ENCODE measurements at regions not wholly inside any gene's neighbourhood (a gene's known extent, or its start where the extent isn't known, plus 50 kb on each side); places are given as distances from the start of the nearest gene placed in this dataset.

DNA sequence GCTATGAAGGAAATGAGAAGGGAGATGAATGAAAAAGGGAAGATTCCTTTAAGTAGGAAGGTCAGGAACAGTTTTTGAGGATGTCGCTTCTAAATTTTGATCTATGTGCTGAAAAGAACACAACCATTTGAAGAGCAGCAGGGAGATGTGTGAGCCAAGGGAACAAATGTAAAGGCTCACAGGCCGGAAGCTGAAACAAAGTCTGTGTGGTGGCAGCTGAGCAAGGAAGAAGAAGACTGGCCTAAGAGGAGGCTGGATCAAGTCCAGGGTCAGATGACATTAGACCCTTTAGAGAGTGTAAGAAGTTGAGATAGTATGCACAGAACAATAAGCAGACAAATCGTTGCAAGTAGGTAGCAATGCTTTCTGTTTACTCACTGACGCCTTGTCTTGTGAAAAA lies 1631.4 kb upstream of the TENM4 start:
- Mint-ChIP-seq H3K4me1 (ENCODE audit: low read depth) (no peaks in the 10 kb centered on the region), H3K9me3 (ENCODE audit: low read depth) (no peaks in the 10 kb centered on the region), H3K27ac (no peak overlapping the region), H3K4me3 (no peak overlapping the region), H3K36me3 (no peaks in the 10 kb centered on the region), H3K27me3 (no peaks in the 10 kb centered on the region)

DNA sequence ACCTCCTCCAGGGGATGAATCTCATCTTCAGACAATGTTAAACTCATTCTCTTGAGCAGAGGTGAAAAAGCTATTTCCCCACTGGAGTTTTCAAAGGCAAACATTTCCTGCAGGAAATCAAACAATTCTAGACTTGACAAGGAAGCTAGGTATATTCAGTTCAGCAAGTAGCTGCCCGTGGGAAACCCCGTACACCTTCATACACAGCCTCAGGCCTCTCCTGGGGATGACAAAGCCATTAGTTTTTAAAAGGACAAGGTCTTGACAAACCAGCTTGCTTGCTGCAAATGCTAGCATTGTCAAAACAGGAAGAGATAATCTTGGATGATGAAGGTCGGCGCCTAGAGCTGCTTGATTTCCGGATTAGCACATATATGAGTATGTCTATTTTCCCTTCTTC lies 1630.8 kb upstream of the TENM4 start:
- H3K4me3 Mint-ChIP-seq = no peak overlapping the region
- no peaks in the 10 kb centered on the region for H3K36me3 Mint-ChIP-seq
- H3K27ac Mint-ChIP-seq = no peak overlapping the region
- H3K27me3 Mint-ChIP-seq = no peaks in the 10 kb centered on the region
- no peaks in the 10 kb centered on the region for H3K9me3 Mint-ChIP-seq (ENCODE audit: low read depth)
- H3K4me1 Mint-ChIP-seq (ENCODE audit: low read depth) = no peaks in the 10 kb centered on the region

DNA sequence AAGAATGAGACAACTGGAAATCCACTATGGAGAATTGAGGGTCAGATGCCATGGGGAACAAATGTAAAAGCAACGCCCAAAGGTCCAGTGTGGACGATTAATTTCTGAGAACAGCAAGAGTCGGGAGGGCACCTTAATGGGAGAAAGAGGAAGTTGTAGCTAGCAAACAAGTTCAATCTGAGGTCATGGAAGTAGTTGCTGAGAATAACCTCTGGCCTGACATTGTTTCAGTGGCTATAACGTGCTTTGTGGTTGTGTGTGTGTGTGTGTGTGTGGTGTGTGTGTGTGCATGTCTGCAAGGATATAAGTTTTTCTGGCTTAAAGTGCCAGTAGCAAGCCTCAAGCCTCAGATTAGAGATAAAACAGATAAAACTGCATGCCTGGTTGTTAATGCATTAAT lies 1630.1 kb upstream of the TENM4 start:
- no peaks in the 10 kb centered on the region for H3K9me3 Mint-ChIP-seq (ENCODE audit: low read depth)
- no peaks in the 10 kb centered on the region for H3K36me3 Mint-ChIP-seq
- no peak overlapping the region for H3K27ac Mint-ChIP-seq
- no peak overlapping the region for H3K4me3 Mint-ChIP-seq
- H3K27me3 Mint-ChIP-seq = no peaks in the 10 kb centered on the region
- H3K4me1 Mint-ChIP-seq (ENCODE audit: low read depth) = no peaks in the 10 kb centered on the region

DNA sequence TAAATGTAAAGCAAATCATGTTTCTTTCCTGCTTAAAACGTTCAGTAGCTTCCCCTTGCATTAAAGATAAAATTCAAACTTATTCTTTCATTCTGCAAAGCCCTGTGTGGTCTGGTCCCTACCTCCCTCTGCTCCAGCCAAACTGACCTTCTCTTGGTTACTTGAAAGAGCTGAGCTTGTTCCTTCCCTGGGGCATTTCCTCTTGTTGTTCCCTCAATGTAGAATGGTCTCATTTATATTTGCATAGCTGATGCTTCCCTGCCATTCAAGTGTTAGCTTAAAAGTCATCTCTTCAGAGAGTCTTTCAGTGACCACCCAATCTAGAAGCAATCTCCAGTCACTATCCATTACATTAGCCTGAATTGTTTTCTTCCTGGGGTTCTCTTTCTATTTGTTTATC lies 1618.5 kb upstream of the TENM4 start:
- no peaks in the 10 kb centered on the region for H3K36me3 Mint-ChIP-seq
- no peak overlapping the region for H3K4me3 Mint-ChIP-seq
- H3K9me3 Mint-ChIP-seq (ENCODE audit: low read depth) = peaks cover 3% of the 10 kb centered on the region
- H3K27ac Mint-ChIP-seq = no peak overlapping the region
- H3K4me1 Mint-ChIP-seq (ENCODE audit: low read depth) = no peaks in the 10 kb centered on the region
- no peaks in the 10 kb centered on the region for H3K27me3 Mint-ChIP-seq

DNA sequence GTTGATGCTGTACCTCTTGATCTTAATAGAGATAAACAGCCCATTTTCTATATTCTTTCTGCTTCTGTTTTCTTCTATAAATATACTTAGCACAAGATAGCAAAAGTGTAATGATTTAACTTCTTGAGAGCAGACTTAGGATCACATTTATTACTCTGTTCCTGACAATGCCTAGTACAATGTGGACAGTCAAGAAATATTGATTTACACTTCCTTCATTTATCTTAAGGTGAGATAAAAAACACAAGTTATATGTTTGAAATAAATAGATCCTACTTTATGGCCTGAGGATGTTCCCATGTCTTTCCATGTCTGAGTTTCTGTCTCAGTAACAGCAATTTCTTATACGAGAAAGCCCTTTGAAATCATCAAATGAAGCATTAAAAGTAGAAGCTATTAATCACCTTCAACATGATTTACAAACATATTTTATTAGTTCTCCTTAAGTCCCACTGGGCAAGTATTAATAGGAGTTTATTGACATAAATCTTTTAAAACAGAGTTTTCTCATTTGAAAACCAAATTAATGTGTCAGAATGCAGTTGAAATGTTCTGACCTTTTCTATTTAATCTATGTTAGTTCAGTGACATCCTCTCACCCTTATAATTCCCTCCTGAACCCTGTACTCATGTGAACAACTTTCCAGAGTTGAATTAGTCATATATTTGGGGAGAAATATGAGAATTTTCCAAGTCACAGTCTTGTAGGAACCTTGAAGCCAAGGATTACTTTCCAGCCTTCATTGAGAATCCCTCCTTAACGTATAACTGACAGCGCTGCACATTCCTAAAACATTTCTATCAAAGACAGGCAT lies 1611.7 kb upstream of the TENM4 start:
- Mint-ChIP-seq H3K4me1 (ENCODE audit: low read depth) (no peaks in the 10 kb centered on the region), H3K9me3 (ENCODE audit: low read depth) (peaks cover 12% of the 10 kb centered on the region), H3K27ac (no peak overlapping the region), H3K36me3 (no peaks in the 10 kb centered on the region), H3K4me3 (no peak overlapping the region), H3K27me3 (no peaks in the 10 kb centered on the region)

DNA sequence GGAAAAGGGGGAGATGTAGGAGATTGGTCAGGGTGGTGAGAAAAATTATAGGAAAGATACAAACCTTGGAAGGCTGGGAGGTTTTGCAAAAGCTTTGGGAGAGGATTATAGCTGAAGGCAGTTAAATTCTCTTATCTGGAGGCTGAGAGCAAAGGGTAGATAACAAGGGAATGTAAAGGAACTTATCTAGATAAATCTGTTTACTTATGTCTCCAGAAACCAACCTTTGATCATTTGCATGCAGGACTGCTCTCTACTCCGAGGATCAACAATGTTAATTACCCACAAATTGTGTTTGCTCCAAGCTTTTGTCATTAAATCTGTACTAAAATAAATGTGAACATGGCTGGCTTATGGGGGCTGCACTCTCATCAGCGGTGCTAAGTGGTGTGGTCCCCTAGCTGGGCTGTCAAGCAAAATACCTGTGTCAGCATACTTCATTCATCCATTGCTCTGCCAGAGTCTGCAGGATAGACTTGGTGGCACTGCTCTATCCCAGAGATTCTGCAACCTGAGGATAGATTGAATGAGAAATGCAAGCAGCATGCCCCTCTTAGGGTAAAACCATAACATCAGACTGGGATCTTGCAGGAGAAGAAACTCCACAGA lies 1599.2 kb upstream of the TENM4 start:
- Mint-ChIP-seq H3K27ac (no peak overlapping the region), H3K9me3 (ENCODE audit: low read depth) (peaks cover 26% of the 10 kb centered on the region), H3K36me3 (no peaks in the 10 kb centered on the region), H3K27me3 (no peaks in the 10 kb centered on the region), H3K4me3 (no peak overlapping the region), H3K4me1 (ENCODE audit: low read depth) (no peaks in the 10 kb centered on the region)

DNA sequence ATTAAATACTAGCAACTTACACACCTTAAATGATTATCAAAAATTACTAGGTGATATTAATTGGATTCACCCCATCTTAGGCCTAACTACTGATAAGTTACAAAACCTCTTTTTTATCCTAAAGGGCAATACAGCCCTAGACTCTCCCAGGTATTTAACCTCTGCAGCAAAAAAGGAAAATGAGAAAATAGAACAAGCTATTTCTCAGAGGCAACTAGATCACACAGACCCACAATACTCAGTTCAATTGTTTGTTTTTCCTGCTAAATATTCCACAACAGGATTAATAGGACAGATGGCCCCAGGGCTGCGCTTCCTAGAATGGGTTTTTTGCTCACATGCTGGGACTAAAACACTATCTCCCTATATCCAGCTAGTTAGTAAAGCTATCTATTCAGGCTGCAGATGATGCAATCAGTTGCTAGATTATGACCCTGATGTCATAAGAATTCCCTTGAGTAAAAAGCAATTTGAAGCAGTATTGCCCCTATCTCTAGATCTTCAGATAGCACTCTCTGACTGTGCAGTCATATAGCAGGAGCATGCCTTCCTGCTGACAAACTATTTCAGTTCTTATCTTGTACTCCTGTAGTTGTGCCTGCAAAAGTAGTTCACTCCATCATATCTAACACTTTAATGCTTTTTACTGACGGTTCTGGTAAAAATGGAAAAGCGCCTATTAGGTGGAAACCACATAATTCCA lies 1595.5 kb upstream of the TENM4 start:
- no peaks in the 10 kb centered on the region for H3K4me1 Mint-ChIP-seq (ENCODE audit: low read depth)
- no peak overlapping the region for H3K4me3 Mint-ChIP-seq
- no peak overlapping the region for H3K27ac Mint-ChIP-seq
- peaks cover 25% of the 10 kb centered on the region for H3K9me3 Mint-ChIP-seq (ENCODE audit: low read depth)
- H3K27me3 Mint-ChIP-seq = no peaks in the 10 kb centered on the region
- no peaks in the 10 kb centered on the region for H3K36me3 Mint-ChIP-seq

DNA sequence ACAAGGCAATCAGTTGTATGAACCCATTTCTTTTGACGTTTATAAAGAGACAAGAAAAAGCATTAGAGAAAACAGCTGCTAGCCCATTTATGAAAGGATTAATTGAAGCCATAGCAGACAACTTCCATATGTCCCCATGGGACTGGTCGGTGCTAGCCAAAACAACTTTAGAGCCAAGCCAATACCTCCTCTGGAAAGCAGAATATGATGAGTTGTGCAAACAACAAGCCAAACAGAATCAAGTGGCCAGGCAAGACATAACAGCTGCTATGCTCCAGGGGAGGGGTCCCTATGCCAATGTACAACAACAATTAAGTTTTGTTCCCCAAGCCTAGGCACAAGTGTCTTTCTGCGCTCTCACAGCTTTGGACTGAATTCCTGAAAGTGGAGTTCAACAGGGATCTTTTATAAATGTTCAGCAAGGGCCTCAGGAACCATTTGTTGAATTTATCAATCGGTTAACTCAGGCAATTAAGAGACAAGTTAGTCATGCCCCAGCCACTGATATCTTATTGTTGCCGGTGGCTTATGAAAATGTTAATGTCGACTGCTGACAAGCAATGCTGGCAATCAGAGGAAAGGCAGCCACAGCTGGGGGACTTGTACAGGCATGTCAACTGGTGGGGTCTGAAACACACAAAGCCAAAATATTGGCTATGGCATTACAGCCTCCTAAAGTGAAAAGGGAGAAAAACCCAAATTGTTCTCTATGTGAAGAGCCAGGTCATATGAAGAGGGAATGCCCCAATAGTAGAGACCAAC lies 1593.1 kb upstream of the TENM4 start:
- no peaks in the 10 kb centered on the region for H3K4me1 Mint-ChIP-seq (ENCODE audit: low read depth)
- H3K36me3 Mint-ChIP-seq = no peaks in the 10 kb centered on the region
- no peak overlapping the region for H3K27ac Mint-ChIP-seq
- no peak overlapping the region for H3K4me3 Mint-ChIP-seq
- no peaks in the 10 kb centered on the region for H3K27me3 Mint-ChIP-seq
- H3K9me3 Mint-ChIP-seq (ENCODE audit: low read depth) = peaks cover 25% of the 10 kb centered on the region

DNA sequence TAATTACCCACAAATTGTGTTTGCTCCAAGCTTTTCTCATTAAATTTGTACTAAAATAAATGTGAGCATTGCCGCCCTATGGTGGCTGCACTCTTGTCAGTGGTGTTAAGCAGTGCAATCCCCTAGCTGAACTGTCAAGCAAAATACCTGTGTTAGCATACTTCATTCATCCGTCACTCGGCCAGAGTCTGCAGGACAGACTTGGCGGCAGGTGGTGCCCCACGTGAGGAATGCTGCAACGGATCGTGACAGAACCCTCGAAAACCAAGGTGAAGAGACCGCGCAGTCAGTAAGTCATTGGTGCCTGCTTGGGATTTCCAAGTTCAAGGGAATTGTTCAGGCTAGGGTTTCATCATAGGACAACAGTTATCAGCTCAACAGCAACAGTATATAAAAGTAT lies 1592.1 kb upstream of the TENM4 start:
- H3K9me3 Mint-ChIP-seq (ENCODE audit: low read depth) = peaks cover 21% of the 10 kb centered on the region
- no peaks in the 10 kb centered on the region for H3K4me1 Mint-ChIP-seq (ENCODE audit: low read depth)

DNA sequence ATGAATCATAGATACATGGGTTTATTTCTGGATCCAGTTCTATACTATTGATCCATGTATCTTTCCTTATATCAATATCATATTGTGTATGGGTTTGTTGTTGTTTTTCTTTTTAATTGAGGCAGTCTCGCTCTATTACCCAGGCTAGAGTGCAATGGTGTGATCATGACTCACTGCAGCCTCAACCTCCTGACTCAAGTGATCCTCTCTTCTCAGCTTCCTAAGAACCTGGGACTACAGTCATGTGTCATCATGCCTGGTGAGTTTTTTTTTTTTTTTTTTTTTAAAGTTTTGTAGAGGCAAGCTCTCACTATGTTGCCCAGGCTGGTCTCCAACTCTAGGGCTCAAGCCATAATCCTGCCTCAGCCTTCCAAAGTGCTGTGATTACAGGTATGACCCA lies 1589.4 kb upstream of the TENM4 start:
- no peak overlapping the region for H3K27ac Mint-ChIP-seq
- H3K4me1 Mint-ChIP-seq (ENCODE audit: low read depth) = no peaks in the 10 kb centered on the region
- peaks cover 7% of the 10 kb centered on the region for H3K9me3 Mint-ChIP-seq (ENCODE audit: low read depth)
- no peak overlapping the region for H3K4me3 Mint-ChIP-seq
- no peaks in the 10 kb centered on the region for H3K27me3 Mint-ChIP-seq
- no peaks in the 10 kb centered on the region for H3K36me3 Mint-ChIP-seq

More for the DNA sequence above, 1592.1 kb upstream of the TENM4 start:
- no peak overlapping the region for H3K4me3 Mint-ChIP-seq
- no peaks in the 10 kb centered on the region for H3K36me3 Mint-ChIP-seq
- H3K27me3 Mint-ChIP-seq = no peaks in the 10 kb centered on the region
- no peak overlapping the region for H3K27ac Mint-ChIP-seq

DNA sequence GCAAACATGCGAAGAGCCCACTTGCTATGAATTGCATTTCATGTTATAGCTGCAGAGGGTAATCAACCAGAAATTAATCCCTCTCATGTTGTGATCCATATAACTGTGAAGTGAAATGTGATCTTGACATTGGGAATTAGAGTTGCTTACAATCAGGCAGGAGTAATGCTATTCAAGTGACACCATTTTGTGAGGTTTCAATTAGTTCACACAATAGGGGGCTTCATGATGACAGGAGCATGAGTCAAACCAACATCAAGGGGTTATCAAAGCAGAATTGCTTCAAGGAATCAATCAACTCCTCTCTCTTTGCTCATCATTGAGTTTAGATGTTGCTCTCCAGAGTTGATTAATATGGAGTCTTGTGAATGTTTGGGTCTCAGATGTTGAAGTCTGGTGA lies 1585.2 kb upstream of the TENM4 start:
- peaks cover 3% of the 10 kb centered on the region for H3K9me3 Mint-ChIP-seq (ENCODE audit: low read depth)
- no peak overlapping the region for H3K27ac Mint-ChIP-seq
- no peaks in the 10 kb centered on the region for H3K27me3 Mint-ChIP-seq
- no peaks in the 10 kb centered on the region for H3K4me1 Mint-ChIP-seq (ENCODE audit: low read depth)
- no peaks in the 10 kb centered on the region for H3K36me3 Mint-ChIP-seq
- no peak overlapping the region for H3K4me3 Mint-ChIP-seq

DNA sequence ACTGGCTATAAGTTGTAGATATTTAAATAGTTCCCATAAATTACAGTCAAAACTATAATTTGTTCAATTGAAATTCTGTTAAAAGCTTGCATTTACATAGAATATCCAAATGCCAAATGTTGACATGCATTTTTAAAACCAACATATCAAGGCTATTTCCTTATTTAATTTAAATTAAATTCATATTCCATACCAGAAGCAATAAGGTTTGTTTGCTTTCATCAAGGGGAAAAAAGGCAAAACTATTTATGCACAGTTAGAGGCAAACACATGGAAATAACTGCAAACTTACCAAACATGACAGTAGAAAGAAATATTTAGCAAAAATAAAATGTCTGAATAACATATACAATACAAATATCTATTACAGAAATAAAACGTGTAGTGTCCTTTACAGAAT lies 1581.2 kb upstream of the TENM4 start:
- H3K9me3 Mint-ChIP-seq (ENCODE audit: low read depth) = peaks cover 7% of the 10 kb centered on the region
- no peak overlapping the region for H3K4me3 Mint-ChIP-seq
- H3K4me1 Mint-ChIP-seq (ENCODE audit: low read depth) = no peaks in the 10 kb centered on the region
- H3K36me3 Mint-ChIP-seq = no peaks in the 10 kb centered on the region
- no peaks in the 10 kb centered on the region for H3K27me3 Mint-ChIP-seq
- no peak overlapping the region for H3K27ac Mint-ChIP-seq

DNA sequence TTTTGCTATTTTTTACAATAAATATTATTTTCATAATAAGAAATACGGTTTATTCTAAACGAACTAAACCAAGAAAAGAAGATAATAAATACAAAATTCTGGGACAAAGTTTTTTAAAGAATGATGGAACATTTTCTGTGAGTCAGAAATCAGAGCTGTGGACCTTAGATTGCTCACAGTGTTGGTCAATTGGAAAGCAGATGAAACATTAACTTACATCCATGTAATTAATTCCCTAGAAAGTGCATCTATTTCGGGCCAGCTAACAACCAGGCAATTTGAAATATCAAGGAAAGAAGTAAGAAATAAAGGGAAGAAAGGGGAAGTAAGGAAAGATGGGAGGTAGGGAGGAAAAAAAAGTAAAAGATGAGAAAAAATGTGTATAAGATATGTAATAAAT lies 1569.8 kb upstream of the TENM4 start:
- H3K36me3 Mint-ChIP-seq = no peaks in the 10 kb centered on the region
- no peaks in the 10 kb centered on the region for H3K4me1 Mint-ChIP-seq (ENCODE audit: low read depth)
- H3K4me3 Mint-ChIP-seq = no peak overlapping the region
- no peaks in the 10 kb centered on the region for H3K9me3 Mint-ChIP-seq (ENCODE audit: low read depth)
- no peaks in the 10 kb centered on the region for H3K27me3 Mint-ChIP-seq
- H3K27ac Mint-ChIP-seq = no peak overlapping the region

DNA sequence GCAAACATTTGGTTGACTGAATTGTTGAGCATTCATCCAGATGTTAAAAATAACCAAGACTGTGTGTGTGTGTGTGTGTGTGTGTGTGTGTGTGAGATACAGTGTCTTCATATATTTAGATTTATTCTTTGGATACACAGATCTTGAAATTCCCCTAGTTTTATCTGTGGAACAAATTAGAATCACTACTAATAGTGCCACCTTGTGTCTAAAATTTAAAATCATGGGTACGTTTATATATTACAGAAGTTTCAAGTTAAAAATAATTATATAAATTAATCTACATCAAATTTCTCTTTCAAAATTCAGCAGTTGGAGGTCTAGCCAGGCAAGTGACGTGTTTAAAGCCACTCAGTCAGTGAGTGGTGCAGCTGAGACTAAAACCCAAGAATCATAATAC lies 1566.2 kb upstream of the TENM4 start:
- H3K4me1 Mint-ChIP-seq (ENCODE audit: low read depth) = no peaks in the 10 kb centered on the region
- H3K36me3 Mint-ChIP-seq = no peaks in the 10 kb centered on the region
- H3K27me3 Mint-ChIP-seq = no peaks in the 10 kb centered on the region
- H3K27ac Mint-ChIP-seq = no peak overlapping the region
- H3K4me3 Mint-ChIP-seq = no peak overlapping the region
- no peaks in the 10 kb centered on the region for H3K9me3 Mint-ChIP-seq (ENCODE audit: low read depth)

DNA sequence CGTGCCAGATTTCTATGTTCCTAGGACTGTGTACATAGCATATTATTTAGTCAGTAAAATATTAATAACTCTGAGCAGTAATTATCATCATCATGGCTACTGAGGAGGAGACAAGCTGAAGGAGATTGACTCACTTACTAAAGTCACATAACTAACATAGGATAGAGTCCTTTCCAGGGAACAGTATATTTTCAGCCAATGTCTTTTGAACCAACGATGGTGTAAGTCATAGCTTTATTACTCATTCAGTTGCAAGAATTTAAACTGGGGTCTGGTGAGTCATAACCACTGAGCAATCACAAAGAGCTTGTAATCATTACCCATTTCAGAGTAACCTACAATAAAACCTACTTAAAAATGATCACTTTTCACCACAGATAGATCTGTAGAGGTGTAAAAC lies 1564.8 kb upstream of the TENM4 start:
- Mint-ChIP-seq H3K27me3 (no peaks in the 10 kb centered on the region), H3K9me3 (ENCODE audit: low read depth) (peaks cover 2% of the 10 kb centered on the region), H3K4me3 (no peak overlapping the region)

More for the DNA sequence above, 1564.8 kb upstream of the TENM4 start:
- no peak overlapping the region for H3K27ac Mint-ChIP-seq
- H3K4me1 Mint-ChIP-seq (ENCODE audit: low read depth) = no peaks in the 10 kb centered on the region
- H3K36me3 Mint-ChIP-seq = no peaks in the 10 kb centered on the region
